ENCODE measurements at regions not wholly inside any gene's neighbourhood (a gene's known extent, or its start where the extent isn't known, plus 50 kb on each side); places are given as distances from the start of the nearest gene placed in this dataset.

DNA sequence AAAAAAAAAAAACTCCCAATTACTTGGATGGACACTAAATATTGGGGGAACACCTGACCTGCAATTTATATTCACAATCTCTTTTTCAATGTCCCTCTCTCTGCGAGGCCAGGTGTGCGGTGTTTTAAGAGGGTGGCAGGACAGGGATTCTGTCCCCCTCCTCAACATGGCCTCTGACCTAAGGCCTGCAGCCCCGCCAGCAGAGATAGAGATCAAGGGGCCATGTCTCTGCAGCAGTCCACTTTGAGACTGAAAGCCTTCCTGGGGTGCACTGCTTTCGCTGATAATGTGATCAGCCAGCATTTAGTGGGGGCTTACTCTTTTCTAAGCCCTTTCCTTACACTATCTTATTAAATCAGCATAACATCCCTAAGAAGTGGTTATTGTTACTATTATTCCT lies 419.9 kb downstream of the OCA2 start:
- TF ChIP-seq, protein P1, sequence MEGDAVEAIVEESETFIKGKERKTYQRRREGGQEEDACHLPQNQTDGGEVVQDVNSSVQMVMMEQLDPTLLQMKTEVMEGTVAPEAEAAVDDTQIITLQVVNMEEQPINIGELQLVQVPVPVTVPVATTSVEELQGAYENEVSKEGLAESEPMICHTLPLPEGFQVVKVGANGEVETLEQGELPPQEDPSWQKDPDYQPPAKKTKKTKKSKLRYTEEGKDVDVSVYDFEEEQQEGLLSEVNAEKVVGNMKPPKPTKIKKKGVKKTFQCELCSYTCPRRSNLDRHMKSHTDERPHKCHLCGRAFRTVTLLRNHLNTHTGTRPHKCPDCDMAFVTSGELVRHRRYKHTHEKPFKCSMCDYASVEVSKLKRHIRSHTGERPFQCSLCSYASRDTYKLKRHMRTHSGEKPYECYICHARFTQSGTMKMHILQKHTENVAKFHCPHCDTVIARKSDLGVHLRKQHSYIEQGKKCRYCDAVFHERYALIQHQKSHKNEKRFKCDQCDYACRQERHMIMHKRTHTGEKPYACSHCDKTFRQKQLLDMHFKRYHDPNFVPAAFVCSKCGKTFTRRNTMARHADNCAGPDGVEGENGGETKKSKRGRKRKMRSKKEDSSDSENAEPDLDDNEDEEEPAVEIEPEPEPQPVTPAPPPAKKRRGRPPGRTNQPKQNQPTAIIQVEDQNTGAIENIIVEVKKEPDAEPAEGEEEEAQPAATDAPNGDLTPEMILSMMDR (IDR thresholded peaks at IDR 0.05): no peak

DNA sequence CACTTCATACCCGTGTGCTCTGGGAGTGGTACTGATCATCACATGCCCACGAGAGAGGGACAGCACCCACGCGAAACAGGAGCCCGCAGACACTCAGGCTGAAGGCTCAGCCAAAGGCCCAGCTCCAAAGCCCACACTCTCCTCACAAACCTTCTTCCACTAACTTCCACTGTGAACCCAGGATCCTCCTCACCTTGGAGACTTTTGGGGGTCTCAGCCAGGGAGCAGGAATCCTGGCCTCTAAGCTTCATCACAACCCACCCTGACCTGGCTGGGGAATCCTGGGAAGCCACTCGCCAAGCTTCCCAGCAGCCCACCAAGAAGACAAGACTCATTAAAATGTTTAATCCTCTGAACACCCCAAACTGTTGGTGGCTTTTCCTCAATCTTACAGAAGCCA lies 421.2 kb downstream of the OCA2 start:
- TF ChIP-seq, protein P1 (IDR thresholded peaks at IDR 0.05): no peak

DNA sequence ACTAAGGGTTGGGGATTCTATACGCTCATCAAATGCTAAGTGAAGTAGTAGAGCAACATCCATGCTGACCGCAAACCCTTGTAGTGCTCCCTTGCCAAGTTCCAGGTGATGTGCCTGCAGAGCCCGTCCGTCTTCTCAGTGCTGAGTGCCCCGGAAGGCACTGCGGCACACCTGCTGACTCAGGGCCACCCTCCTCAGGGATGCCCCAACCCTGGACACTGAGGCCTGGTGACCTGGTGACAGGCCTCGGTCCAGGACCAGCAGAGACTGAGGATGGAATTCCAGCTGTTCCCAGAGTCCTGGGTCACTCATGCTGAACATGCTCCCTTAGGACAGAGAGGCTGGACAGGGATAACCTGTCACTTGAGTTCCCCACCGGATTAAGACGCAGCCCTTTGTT lies 422.5 kb downstream of the OCA2 start:
- TF ChIP-seq, protein P1 (IDR thresholded peaks at IDR 0.05): no peak

DNA sequence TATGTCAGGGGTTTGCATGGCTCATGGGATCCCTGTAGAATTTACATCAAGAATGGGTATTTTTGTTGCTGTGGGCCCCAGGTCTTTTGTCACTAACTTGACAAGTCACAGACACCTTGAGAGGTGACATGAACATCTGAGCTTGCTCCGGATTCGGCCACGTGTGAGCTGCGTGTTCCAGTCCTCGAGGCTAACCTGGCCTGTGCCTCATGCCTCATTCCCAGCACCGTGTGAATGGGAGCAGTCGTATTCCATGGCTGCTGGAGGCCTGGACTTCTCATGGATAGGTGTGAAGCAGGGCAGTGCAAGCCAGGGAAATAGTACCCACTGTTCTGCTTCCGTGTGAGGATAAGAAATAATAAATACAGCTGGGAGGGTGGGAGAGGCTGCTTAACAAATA lies 423.5 kb downstream of the OCA2 start:
- TF ChIP-seq, protein P1 (IDR thresholded peaks at IDR 0.05): no peak

DNA sequence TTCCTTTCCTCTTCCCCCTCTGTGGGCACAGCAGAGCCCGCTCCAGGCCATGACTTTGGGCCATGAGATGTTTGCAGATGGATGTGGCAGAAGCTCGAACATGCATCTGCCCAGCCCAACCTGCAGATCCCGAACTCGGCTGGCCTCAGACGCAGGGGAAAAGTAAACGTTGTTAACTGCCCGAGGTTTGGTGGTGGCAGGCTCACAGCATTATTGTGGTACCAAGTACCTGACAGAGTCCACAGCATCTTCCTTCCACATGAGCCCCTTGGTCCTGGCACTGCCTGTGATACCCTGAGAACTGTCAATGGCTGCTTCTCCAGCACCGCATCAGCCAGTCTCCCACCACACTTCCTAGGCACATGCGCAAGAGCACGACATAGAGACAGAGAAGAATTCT lies 424.3 kb downstream of the OCA2 start:
- TF ChIP-seq, protein P1 (IDR thresholded peaks at IDR 0.05): no peak

DNA sequence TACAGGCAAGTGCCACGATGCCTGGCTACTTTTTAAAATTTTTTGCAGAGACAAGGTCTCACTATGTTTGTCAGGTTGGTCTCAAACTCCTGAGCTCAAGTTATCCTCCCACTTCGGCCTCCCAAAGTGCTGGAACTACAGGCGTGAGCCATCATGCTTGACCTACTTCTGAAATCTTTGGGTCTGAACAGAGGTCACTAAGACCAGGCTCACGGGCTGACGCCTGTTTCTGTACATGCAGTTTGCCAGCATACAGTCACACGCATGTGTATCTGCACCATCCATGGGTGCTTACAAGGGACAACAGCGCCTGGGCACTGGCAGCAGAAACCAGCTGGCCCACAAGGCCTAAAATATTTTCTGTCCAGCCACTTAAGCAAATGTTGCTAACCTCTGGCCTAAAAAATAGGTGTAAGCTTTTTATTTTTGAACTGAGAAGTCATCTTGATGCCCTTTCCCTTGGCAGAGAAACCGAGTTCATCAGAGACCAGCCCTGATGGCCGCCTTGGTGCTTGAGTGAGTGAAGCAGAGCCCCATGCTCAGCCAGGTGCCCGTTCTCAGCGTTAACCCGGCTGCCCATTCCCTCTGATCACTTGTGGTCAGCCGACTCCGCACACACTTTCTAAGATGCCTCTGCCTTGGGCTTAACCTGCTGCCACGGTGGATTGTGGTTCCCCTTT lies 425.2 kb downstream of the OCA2 start:
- TF ChIP-seq, protein P1 (IDR thresholded peaks at IDR 0.05): no peak

DNA sequence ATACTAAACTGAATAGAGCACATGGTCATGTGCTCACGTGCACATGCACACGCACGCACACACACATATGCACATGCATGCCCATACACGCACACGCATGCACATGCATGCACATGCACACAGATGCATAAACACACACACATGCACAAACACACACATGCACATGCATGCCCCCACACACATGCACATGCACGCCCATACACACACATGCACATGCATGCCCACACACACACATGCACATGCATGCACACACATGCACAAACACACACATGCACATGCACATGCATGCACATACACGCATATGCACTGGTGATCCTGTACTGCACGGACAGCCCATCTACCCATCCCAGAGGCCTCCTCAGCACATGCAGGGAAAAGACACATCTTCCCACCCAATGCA lies 426.6 kb downstream of the OCA2 start:
- TF ChIP-seq, protein P1 (IDR thresholded peaks at IDR 0.05): no peak

Measured in LNCAP (cell line).